GM19240 (cell line): ENCODE measurements at regions not wholly inside any gene's neighbourhood (a gene's known extent, or its start where the extent isn't known, plus 50 kb on each side); places are given as distances from the start of the nearest gene placed in this dataset.

Experiments
- DNase-seq: peaks from one replicate; pipeline ENCODE4 v3.0.0; 2011; ENCODE audit warnings: low spot score; ENCODE audit not compliant: insufficient read length

DNA sequence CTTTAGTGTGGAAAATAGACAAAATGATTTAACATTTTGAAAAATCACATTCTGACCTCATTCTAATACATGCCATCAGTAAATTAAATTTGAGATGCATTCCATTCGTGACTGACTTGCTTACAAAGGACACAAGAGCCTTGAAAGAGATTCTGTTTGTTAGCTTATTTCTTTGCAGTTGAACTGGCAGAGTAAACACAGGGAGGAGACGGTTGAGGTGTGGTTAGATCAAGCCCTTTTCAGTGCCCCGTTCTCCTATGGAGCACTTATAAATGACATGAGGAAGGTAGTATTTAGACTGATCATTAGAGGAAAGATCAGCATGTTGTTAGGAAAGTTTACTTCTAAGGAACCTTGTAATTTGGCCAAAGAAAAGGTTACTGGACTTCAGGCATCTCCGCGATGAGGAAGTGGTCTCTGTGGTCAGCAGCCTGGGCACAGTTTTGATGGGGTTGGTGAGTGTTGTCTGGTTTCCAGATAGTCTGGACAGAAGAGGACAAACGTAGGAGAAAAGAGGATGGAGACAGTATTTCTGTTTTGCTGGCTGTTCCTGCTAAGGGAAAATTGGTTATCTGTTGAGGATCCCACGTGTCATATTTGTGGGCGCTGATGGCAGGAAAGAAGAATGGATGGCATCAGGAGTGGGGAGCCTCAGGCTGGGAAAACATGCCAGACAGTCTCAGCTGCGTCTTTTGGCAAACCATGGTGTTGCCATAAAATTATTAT is 328.9 kb upstream of the TBL1XR1 start:
- DNase-seq: no peak

DNA sequence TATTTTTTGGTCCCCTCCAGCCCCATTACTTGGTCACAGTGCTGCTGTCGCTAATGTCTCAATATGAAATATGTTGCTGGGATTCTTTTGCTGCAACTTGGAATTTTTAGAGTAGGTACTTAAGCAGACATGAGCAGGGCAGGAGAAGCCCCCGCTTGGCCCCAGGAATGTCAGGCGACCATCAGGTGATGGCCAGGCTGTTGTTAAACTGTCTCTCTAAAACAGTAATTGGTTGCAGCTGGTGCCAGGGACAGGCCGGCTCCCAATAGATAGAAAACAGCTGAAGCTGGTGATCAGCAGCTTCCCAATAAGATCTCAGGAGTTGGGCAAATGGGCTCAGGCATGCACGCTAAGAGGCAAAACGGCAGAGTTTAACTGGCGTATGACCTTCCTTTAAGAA is 329.9 kb upstream of the TBL1XR1 start:
- DNase-seq: no peak

- no peak for DNase-seq
Measured at GRCh38 chr3:177528306-177529070, 331.2 kb upstream of the TBL1XR1 start.

DNA sequence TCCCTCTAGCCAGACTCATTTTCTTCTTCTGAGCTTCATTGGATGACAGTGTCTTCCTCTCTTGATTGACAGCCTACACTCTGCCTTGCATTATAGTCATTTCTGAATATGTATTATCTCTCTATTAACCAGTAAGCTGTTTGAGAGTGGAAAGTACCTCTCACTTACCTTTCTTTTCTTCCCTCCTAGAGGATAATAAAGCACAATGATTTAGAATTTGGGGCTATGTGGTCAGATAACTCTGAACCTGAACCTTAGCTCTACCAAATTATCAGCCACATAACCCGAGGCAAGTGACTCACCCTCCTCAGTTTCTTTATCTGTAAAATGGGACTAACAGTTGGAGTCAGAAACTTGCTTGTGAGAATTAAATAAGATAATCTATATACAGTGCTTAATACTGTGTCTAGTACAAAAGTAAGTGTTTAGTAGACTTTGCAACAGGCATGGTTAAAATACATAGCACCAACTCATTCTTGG is 331.8 kb upstream of the TBL1XR1 start:
- DNase-seq: no peak

DNA sequence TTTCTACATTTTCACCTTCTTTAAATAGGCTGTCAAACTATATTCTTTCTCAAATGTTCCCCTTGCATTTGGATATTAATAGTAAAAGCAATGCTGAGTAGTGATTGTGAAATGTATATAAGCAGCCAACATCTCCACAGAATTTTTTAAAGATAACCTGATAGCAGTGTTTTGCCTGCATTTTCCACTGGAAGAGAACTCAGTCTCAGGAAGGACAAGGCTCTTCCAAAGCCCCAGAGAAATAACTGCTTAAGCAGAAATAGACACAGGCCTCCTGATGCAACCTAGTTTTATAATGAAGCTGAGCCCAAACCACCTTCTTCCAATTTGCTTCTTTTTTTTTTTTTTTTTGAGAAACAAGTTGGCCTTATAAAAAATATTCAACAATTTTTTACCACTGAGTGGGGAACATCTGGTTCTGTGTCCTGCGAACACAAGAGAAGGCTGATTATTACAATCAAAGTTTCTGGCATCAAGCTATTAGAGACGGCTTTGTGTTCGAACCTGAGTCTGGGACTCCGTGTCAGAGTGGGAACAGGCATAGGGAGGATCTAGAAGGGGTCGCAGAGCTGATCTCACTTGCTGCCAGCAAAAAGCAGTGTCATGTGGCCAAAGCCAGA is 332.5 kb upstream of the TBL1XR1 start:
- no peak for DNase-seq

DNA sequence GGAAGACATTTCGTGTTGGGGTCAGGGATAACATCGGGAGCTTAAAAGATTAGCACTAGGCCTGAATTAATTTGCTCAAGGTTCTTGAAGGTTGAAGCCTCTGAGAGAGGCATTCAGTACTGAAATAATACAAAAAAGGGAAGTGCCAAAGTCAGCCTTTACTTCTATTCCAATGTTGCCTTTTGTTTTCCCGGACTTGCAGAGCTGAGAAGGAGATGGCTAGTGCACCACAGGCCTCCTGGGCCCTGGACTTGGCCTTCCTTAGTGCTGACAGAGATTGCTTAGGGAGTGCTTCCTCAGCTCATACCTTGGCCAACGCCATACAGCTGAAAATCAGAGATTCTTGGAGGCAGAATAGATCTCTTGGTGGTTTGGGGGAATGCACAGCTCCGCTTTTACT is 333.6 kb upstream of the TBL1XR1 start:
- no peak for DNase-seq

GRCh38 chr3:177536873-177537272 is 339.6 kb upstream of the TBL1XR1 start:
- no peak for DNase-seq

DNA sequence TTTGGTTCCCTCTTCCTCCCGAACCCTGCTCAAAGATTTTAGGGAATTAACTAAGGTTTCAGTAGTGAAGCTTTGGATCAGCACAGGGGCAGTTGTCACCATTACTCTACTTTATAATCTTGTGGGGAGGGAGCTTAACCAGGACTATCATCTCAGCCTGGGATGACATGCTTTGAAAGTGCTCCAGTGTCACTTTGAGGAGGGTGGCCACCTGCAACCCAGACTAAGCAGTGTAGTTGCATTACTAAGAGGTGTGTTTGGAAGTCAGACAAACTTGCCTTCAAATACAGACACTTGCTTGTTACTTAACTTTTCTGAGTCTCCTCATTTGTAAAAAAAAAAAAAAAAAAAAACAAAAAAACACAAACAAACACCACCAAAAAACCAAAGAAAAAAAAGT is 340.3 kb upstream of the TBL1XR1 start:
- DNase-seq: no peak

GRCh38 chr3:177538048-177538749 is 340.9 kb upstream of the TBL1XR1 start:
- no peak for DNase-seq

DNA sequence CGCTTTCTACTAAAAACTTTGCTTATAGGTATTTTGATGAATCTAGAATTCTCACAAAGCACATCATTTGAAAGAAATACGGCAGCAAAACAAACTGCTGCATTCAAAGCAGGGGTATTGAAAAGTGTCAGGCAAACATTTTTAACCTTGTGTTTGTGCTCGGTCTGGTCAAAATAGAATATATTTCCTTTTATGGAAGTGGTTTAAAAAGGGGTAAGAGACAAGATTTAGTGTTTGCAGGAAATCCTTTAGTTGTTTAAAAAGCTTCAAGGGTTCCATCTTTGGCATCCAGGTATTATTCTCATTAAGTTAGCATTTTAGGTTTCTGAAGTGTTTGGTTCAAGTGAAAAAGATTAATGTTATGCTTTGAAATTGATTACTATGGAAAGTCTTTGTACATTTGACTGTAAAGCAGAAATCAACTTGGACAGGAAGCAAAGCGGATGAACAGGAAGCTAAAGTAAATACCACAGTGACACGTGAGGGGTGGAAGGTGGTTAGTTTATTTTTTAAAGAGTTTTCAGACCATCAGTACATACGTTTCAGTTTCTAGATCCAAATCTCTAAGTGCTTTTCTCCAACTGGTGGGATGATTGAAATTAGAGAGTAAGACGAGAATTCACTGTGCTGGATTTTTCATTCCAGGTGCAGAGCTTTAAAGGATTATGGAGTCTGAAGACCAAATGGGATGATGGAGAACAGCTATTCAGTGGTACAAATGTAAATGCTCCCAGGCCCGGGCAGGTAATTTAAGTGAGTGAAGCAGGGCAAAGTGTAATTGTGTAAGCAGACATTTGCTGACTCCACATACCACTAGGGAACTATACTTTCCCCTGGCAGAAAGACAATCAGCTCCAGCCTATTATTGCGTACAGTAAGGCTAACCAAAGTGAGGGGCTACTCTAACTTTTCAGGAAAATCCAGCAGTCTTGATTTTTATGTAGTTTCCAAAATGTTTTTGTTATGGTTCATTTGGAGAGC is 341.8 kb upstream of the TBL1XR1 start:
- DNase-seq: no peak

- DNase-seq: no peak
Measured at GRCh38 chr3:177541541-177541940, 344.3 kb upstream of the TBL1XR1 start.

- no peak for DNase-seq
Measured at GRCh38 chr3:177545964-177546363, 348.7 kb upstream of the TBL1XR1 start.

- no peak for DNase-seq
Measured at GRCh38 chr3:177547711-177548350, 350.5 kb upstream of the TBL1XR1 start.

DNA sequence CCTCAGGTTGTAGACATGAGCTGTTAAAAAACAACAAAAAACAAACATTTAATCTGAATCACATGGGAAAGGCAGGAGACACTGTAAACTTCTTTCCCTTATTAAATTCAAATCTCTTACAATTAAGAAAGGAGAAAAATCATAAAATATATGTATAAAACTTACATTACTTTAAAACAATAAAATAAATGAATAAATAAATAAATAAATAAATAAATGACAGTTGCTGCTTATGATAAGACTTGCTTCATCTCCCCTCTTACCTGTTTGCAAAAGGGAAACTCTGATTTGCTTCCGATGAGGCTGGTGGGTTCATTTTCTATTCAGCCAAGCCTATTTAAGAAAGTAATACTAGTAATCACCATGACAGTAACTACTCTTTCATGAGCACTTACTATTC is 353.4 kb upstream of the TBL1XR1 start:
- DNase-seq: no peak

DNA sequence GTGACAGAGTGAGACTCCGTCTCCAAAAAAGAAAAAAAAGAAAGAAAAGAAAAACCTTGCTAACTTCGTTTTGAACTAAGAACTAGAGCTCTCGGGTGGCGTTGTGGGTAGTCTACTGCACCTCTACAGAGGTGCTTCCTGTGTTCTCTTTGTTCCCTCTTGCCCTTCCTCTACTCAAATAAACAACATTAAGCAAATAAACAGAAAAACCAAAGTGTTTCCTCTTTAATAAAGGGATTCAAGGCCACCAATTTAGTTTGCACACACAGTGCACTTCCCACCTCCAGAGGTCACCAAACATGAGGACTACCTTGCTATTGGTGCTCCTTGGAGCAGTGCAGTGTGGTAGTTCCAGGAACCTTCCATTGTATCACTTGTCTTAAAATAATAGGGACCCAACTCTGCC is 354.2 kb upstream of the TBL1XR1 start:
- no peak for DNase-seq

- no peak for DNase-seq
Measured at GRCh38 chr3:177552051-177552450, 354.8 kb upstream of the TBL1XR1 start.

DNA sequence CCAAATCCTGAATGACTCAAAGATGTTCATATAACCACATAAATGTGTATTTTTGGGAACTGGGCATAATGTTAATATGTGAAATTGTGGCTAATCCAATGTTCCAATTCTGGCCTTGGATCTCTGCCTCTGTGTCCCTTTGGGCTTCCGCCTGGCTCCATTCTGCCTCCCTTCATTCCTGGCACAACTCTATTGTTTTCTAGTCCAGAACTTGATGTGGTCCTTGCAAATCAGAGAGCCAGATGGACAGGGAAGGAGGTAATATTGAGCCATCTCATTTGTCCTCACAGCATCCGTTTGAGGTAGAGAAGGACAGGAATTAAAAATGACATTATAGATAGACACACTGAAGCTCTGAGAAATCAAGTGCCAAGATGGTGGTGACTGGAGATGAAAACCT is 355.7 kb upstream of the TBL1XR1 start:
- DNase-seq: no peak

DNA sequence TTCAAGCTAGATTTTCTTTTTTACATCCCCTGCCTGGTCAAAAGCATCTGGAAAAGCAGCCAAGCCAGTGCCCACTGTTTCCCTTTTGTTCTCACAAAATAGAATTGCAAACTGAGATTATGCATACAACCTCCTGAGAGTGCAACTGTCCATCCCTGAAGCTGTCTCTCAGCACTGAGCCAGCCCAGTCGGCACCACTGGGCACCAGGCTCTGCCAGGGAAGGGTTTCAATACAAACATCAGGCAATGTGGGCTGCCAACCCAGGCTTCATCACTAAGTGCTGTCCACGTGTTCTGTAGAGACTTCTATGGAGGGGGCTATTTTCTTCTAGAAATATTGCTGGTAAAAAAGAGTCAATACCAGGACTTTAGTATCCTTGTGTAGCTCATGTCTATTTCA is 356.3 kb upstream of the TBL1XR1 start:
- no peak for DNase-seq

GRCh38 chr3:177554895-177555759 is 357.8 kb upstream of the TBL1XR1 start:
- no peak for DNase-seq
